GM19351 (cell line): ENCODE measurements at regions not wholly inside any gene's neighbourhood (a gene's known extent, or its start where the extent isn't known, plus 50 kb on each side); places are given as distances from the start of the nearest gene placed in this dataset.

Experiments used
- ATAC-seq: cut with Tn5 transposase; IDR thresholded peaks from one replicate; pipeline ENCODE4 v1.9.1; 2021; ENCODE audit warnings: mild to moderate bottlenecking, moderate library complexity; ENCODE audit not compliant: unreplicated experiment

DNA sequence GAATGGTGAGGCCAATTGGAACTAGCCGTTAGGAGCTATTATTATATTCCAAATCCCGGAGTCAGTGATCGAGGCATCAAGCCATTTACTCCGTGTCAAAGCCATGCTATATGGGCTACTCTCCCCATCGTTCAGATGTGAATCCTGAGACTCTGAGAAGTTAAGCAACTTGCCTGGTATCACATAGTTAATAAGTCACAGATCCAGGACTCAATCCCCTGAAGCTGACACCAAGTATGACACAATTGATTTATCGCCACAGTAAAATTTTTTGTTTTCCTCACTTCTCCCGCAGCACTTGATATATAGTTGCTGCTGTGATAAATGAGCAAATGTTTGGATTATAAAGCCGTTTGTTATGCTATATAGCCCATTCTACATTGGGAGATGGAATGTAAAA lies 50.8 kb upstream of the TSHZ2 start:
- no peak for ATAC-seq

DNA sequence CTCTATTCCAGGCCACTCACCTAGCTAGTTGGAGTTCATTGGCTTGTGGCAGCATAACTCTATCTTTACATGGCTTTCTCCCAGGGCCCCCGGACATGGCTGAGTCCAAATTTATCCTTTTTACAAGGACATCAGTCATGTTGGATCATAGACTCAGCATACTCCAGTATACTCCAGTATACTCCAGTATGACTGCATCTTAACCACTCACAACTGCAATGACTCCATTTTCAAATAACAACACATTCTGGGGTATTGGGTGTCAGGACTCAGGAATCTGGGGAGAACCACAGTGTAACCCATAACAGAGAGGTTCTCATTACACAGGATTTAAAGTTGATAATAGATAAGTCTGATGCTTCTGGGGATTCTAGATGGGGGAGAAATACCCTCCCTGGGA lies 53.8 kb upstream of the TSHZ2 start:
- no peak for ATAC-seq

DNA sequence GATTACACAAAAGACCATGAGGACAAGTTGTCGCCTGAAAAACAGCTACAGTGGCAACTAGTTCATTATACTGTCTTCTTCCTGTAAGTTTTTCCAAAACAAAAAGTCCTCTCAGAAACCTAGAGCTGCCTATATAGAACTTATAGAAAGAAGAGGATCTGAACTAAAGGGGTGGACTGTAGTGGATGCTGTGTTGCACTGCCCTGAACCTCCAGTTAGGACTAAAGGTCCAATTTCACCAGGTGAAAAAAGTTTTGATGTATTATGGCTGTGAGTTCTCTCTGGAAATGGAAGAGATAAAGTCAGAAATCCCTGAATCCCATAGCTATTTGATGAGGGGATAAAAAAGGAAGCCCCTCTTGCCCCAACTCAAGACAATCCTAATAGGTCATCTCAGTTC lies 56.6 kb upstream of the TSHZ2 start:
- no peak for ATAC-seq

DNA sequence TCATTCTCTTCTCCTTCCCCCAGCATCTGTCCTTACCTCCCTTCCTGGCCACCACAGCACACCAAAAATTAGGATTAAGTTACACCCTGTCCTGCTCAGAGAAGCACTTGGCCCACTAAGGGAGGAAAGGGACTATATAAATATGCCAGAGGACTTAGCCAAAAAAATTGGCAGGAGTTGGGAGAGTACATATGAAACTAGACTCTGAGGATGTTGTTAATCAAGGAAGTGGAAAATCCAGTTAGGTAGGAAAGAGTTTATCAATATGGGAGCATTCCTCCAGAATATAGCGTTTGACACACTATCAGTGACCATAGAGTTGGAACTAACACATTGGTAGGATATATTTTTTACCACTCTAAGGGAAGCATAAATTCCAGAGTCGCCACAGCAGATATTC lies 57.3 kb upstream of the TSHZ2 start:
- no peak for ATAC-seq

DNA sequence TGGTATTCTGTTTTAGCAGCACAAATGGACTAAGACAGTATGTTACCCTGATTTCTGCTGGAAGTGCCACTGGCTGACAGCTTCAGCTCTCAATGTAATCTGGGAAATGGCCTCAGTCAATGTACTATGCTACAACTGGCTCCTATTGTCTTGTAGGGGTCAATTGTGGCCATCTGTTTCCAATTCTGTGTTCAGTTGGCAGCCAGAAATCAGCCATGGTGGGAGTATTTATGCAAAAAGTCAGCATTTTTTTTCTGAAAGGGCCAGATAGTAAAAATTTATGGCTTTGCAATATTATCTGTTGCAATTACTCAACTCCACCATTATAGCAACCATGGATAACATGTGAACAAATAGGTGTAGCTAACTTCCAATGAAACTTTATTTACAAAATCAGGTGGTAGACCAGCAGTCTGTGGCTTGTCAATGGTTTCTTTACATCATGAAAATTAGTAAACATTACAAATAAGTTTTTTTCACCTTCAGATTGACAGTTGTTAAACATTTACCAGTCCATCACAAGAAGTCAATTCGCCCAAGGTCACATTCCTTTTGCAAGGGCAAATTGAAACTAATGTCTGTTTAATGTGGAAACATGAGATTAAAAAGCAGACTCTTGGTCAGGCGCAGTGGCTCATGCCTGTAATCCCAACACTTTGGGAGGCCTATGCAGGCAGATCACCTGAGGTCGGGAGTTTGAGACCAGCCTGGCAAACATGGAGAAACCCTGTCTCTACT lies 58.3 kb upstream of the TSHZ2 start:
- no peak for ATAC-seq

DNA sequence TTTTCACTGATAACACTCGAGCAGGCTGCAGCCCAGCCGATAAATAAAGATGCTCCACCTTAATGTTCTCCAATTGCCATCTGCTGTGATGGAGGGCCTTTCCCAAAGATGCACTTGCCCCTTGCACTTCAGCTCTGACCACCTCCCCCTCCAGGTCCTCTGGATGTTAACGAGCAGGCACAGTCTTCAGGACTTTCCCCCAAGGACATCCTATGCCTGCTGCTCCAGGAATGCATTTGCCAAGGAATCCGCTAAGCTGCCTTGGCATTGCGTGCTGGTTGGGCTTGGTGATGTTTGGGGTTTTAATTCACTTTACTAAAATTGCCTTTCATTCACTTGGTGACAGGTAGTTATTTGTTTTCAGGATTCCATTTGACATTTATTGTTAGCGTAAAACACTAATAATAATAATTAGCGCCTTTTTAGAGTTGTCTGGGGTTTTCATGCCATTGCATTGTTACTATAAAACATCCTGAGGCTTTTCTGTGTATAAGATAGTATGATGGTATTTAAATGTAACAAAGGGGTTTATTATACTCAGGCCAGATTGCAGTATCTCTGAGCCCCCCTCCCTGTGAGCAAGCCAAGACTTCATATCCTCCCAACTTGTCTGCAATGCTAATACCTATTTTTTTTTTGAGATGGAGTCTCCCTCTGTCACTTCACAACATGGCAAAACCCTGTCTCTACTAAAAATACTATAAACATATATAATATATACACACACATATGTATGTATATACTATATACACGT lies 66.7 kb upstream of the TSHZ2 start:
- no peak for ATAC-seq

DNA sequence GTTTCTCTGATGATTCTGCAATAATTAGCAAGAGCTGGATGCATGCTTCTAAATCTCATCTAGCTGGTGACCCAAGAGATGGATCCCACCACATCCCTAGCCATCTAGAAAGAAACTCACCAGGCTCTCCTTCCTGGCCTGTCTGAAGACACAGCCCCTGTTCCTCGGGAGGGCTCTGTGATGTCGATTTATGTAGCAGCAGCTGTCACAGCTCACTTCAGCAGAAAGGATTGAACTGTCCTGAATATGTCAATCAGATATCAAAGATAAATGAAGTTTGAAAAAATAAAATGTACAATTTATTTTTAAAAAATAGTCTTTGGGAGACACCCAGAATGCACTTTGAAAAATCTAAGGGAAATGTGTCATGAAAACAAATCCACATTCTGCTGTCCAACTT lies 67.3 kb upstream of the TSHZ2 start:
- no peak for ATAC-seq

DNA sequence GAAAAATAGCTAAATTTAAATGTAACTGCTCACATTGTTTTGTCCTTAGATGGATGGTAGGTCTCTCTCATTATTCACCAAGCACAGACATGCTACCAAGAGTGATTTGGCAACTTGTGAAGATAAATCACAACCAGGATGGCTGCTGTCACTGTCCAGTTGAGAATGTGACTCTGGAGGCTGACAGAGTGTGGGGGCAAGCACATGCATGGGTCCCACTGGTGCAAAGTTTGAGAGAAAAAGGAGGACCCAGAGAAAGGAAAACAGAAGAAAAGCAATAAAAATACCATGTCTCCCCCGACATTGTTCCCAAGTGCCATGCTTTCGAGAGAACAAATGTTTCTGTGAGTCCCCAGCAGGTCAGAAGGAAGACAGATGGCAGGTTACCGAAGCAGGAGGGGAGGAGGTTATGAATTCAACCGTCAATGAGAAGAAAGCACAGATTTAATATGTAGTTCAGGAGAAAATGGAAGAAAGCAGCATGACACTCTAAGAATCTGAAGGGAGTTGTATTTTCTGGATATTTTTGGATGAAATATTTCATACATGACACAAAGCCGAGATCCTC lies 73.0 kb upstream of the TSHZ2 start:
- ATAC-seq: no peak

DNA sequence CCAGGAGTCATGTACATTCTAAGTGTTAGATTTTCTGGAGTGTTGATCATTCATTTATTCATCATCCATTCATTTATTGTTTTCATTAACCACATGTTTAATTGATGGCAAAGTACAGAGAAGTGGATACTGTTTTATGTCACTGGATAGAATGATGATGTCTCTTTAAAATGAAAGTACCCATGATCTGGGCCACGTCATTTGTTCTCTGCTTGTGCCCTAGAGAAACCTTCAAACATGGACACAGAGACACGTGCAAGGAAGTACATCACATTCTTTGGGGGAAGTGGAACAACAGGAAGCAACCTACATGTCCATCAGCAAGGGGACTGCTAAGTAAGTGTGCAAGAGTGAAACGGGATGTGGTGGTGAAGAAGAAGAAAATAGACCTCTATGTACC lies 75.8 kb upstream of the TSHZ2 start:
- no peak for ATAC-seq

DNA sequence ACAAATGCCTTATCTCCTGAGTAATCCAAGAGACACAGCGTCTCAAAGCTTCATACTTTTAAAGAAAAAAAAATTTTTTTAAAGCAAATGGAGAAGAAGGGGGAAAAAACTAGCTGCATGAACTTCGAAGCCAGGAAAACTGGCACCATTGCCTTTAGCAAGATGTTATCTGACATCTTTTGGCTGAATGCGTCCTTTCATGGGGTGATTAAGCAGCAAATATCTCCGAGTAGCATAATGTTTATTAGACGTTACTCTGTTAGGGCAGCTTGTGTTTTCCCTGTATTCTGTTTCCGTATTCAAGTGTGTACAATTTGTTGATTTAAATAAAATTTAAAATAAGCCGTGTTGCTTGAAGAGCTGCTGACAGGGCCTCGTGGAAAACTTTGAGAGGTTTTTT lies 76.5 kb upstream of the TSHZ2 start:
- ATAC-seq: no peak

DNA sequence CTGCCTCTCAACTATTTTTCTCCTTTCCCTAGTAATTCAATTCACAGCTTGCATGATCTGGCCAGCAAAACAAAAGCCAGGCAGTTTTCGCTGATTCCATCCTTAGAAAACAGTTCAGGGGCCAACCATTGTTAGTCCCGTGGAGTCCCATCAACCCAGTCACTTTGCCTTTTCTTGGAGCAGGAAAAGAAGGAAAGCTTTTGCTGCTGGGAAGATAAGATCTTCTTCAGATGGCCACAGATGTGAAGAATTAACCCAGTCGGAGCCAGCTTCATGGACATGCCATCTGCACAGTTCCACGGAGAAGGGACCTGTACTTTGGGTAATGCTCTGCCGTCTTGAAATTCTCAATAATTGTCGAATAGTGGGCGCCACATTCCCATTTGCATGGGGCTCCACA lies 76.9 kb upstream of the TSHZ2 start:
- no peak for ATAC-seq

DNA sequence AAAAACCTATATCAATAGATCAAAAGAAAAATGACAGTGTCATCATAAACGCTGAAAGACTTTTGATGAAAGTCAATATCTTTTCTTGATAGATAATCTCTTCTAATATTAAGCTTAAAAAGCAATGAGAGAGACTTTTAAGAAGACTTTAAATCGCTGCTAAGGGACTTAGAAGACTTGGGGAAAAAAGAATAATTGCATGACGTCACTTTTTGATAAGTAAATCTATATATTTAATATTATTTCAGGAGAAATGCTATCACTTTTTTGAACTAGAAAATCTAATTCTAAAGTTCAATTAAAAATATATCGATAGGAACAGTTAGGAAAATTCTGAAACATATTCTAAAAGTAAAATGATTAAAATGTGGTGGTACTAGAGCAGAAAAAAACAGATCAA lies 78.7 kb upstream of the TSHZ2 start:
- no peak for ATAC-seq

DNA sequence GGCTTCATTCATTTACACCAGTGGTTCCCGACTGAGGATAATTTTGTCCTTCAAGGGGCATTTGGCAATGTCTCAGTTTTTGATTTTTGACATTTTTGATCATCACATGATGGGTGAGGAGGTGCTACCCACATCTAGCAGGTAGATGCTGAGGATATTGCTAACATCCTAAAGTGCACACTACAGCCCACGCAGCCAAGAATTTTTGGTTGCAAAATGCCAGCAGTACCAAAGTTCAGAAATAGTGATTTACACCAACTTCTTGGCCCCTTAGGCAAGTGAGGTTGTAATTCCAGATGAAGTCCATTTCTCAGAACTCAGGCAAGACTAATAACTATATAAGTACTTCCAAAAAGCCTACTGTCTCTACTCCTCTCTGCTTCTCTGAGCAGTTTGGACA lies 80.1 kb upstream of the TSHZ2 start:
- ATAC-seq: no peak

DNA sequence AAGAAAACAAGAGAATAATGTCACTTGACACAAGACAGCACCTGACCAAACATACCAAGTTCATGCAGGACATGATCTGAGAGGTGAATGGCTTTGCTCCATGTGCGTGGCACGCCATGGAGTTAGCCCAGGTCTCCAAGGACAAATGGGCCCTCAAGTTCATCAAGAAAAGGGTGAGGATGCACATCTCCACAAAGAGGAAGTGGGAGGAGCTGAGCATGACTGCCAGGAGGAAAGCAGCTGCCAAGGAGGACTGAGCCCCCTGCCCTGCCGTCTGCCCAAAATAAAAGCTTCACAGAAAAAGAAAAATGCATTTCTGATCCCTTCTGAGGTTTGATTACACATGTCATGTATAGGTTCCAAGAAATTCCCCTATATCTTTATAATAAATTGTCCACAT lies 82.0 kb upstream of the TSHZ2 start:
- no peak for ATAC-seq

DNA sequence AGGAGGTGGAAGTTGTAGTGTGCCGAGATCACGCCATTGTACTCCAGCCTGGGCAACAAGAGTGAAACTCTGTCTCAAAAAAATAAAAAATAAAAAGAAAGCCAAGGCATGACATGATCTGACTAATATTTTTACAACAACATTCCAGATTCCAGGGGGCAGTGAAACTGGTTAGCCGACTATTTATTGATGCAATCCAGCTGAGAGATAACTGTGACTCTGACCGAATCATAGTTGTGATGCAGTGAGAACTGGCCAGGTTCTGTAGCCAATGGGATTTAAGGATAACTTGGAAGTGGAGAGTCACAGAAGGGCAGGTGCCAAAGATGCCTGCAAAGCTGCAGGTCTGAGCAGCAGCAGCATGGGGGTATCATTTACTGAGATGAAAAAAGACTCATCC lies 82.9 kb upstream of the TSHZ2 start:
- no peak for ATAC-seq

DNA sequence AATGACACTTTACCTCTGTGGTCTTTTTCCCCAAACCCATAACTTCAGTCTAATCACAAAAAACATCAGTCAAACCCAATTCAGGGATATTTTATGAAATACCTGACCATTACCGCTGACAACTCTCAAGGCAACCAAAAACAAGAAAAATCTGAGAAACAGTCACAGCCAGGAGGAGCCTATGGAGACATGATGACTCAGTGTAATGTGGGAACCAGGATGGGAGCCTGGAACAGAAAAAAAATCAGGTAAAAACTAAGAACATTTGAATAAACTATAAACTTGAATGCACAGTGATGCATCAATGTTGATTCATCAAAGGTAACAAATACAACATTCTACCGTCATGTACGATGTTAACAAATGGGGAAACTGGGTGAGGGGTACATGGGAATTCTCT lies 84.1 kb upstream of the TSHZ2 start:
- ATAC-seq: no peak

DNA sequence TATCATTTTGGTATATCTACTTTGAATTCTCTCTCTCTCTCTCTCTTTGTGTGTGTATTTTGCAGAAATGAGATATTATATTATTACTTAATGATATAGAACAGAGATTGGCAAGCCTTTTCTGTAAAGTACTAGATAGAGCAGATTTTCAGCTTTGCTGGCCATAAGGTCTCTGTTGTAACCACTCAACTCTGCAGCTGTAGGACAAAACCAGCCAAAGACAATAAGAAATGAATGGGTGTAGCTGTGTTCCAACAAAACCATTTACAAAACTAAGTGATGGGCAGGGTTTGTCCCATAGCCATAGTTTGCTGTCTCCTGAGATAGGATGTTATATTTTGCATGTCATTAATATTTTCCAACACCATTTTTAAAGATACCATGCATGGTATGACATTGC lies 91.2 kb upstream of the TSHZ2 start:
- ATAC-seq: no peak

DNA sequence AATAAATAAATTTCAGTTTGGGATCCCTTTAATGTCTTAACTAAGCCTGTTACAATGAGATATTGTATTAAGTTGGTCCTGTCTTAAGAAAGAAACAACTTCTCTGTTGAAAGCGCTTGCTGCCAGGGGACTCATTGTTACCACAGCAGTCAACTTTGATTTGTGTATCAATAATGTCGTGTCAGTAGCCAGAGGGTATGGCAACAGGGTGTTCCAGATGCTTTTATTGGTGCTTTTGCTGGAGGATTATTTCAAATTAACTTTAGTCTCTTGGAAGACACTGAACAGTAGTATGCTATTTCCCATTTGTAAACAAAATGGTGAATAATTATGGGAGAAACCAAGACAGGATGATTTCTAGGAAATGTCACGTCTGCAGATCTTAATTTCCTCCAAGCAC lies 91.9 kb upstream of the TSHZ2 start:
- no peak for ATAC-seq

DNA sequence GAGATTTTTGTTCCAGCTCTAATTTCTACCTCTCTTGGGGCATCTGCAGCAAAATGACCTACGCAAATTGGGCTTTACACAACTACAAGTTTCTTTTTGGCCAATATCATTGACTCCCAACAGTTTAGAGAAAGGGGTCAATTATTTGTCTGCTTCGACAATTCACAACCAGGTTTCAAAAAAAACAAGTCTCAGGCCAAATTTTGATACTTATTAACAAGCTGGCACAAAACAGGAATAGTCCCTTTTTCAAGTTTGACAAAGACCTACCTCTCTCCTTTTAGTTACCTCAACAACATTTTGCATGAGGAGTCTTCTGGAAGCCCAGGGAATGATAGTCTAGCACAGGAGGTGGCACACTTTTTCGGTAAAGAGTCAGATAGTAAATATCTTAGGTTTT lies 97.9 kb upstream of the TSHZ2 start:
- ATAC-seq: no peak

DNA sequence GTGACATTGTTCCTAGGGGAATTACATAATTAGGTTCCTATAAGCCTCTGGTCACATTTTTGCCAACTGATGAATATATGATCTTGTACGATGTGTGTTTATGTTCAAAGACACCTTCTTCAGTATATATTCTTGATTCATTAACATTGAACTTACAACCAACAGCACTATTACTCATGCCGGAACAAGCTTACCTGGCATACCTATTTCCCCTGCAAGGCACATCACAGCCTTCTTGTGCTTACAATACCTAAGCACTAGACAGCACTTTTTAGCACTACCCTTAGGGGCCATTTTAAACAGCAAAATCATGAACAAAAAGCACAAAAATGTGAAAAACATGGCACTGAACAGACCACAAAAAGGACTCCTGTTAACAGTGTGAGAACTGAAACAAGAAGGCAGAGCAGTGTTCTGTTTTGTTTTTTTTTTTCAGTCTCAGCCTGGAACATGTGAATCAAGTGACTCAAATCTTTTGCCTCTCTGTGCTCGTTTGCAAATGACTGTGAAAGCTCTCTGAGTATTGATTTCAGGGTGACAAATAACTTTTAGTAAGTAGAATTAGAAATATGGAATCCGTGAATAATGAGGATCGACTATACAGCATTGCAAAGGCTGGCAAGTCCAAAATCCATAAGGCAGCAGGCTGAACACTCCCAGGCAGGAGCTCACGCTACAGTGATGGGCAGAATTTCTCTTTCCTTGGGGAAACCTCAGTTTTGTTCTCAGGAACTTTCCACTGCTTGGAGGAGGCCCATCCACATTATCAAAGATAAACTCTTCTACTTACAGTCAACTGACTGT lies 102.3 kb upstream of the TSHZ2 start:
- no peak for ATAC-seq

DNA sequence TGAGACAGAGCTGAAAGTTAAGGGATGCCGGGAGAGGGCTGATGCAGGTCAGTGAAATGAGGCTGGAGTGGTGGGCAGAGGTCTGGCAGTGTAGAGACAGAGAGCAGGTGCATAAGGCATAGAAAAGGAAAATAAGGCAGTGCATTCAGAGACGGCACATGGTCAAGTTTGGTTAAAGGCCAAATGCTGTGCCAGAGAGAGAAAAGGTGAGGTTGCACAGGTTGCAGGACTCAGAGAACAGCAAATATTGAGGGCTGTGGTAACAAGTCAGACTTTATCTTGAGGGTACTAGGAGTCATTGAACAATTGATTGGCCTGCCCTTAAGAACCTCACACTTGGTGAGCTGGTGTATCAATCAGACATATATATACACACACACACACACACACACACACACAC lies 102.9 kb upstream of the TSHZ2 start:
- no peak for ATAC-seq

DNA sequence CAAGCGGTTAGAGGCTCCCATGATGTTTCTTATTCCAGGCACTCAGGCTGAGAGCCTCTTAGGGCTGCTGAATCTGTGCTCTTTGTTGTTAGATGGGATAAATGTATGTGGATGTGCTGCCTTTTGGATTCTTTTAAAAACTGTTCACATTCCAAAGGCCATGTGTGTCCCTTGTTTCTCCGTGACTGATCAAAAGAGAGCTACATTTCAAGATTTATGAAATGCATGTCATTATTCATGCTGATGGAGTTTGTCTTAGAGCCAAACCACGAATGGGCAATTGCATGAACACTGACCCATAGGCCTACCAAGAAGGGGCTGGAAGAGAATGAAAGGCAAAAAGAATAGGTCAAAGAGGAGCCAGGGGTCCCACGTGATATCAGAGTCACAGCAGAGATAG lies 104.9 kb upstream of the TSHZ2 start:
- no peak for ATAC-seq
